Keratinocyte (primary cell): ENCODE measurements at regions not wholly inside any gene's neighbourhood (a gene's known extent, or its start where the extent isn't known, plus 50 kb on each side); places are given as distances from the start of the nearest gene placed in this dataset.
A peak's percentile ranks its signal among the peaks of the same experiment; 100 is the strongest.

Experiments
- EZH2 ChIP-seq: IDR thresholded peaks from one replicate; pipeline ENCODE4 v1.6.1; 2012; ENCODE audit warnings: inconsistent platforms, mild to moderate bottlenecking, low read length, moderate library complexity
- TF ChIP-seq, protein P1 (sequence below), 3 experiments: IDR thresholded peaks in 1 of 3; conservative IDR thresholded peaks in 1 of 3; optimal IDR thresholded peaks in 1 of 3; 2 replicates in 2 of 3; 3 replicates in 1 of 3; pipeline versions ENCODE3 to v1.5.1; 2011; ENCODE audit warnings: low read length in 3 of 3, mild to moderate bottlenecking in 3 of 3, moderate library complexity in 2 of 3, control low read depth in 1 of 3, inconsistent platforms in 1 of 3; ENCODE audit not compliant: insufficient read depth in 2 of 3; ENCODE audit errors: extremely low read depth in 1 of 3

DNA sequence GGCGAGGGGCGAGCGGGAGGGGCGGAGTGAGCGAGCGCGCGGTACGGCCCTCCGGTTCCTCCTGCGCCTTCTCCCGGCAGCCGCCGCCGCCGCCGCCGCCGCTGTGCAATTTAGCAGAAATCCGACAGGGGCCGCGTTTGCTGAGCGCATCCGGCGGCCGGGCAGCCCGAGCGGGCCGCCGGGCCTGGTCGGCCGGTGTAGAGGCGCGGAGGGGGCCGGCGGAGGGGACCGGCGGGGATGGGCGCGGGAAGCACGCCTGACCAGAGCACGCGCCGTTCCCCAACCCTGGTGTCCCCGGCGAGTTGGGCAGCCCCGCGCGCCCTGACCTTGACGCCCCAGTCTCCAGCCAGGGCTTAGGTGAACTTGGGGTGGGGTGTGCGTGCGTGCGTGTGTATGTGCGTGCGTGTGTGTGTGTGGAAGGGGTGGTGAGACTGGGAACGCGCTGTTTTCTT lies 144.5 kb upstream of the ZNF536 start:
- TF ChIP-seq, protein P1, sequence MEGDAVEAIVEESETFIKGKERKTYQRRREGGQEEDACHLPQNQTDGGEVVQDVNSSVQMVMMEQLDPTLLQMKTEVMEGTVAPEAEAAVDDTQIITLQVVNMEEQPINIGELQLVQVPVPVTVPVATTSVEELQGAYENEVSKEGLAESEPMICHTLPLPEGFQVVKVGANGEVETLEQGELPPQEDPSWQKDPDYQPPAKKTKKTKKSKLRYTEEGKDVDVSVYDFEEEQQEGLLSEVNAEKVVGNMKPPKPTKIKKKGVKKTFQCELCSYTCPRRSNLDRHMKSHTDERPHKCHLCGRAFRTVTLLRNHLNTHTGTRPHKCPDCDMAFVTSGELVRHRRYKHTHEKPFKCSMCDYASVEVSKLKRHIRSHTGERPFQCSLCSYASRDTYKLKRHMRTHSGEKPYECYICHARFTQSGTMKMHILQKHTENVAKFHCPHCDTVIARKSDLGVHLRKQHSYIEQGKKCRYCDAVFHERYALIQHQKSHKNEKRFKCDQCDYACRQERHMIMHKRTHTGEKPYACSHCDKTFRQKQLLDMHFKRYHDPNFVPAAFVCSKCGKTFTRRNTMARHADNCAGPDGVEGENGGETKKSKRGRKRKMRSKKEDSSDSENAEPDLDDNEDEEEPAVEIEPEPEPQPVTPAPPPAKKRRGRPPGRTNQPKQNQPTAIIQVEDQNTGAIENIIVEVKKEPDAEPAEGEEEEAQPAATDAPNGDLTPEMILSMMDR (optimal IDR thresholded peaks at IDR 0.05 in 1 of 3, IDR thresholded peaks at IDR 0.05 in 1 of 3, conservative IDR thresholded peaks at IDR 0.05 in 1 of 3; ENCODE audit: extremely low read depth in 1 of 3, insufficient read depth in 2 of 3, low read length in 3 of 3), result peak in 2 of 3 experiments; percentile 42 to 52
- TF ChIP-seq EZH2, result no peak
